ENCODE measurements at regions not wholly inside any gene's neighbourhood (a gene's known extent, or its start where the extent isn't known, plus 50 kb on each side); places are given as distances from the start of the nearest gene placed in this dataset.
A peak's percentile ranks its signal among the peaks of the same experiment; 100 is the strongest.

DNA sequence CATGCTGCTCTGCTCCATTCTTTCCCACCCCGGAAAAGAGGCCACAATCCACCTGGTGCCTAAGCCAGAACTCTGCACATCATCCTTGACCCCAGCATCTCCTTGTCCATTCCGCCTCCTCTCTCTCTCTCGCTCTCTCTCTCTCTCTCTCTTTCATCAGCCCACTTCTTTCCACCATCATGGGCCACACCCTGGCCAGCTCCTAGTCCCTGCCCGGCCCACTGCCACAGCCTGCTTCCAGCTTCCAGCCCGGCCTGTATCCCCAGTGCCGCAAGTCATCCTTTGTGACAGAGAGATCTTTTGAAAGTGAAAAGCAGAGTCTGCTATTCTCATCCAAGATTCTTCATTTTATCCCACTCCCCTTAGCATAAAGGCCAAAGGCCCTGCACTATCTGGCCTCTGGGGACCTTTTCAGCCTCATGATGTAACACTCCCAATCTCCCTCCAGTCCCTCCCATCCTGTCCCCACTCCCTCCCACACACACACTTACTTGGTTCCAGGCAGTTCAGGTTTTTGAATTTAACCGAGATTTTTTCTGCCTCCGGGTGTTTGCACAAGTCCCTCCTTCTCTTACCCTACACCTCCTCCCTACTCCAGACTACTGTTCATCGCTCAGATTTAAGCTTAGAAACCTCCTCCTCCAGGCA lies 214.0 kb downstream of the EN1 start:
- BruUV-seq (replicated peaks) = no TSS peak
- ChIA-PET POLR2A (ENCODE audit: low non-redundant PET) (no interaction called here), CTCF (no interaction called here)
- H3K36me3 ChIP-seq (ENCODE audit: insufficient read depth, low read length, poor library complexity, severe bottlenecking) = no peaks in the 10 kb centered on the region
- TF ChIP-seq, protein P1, sequence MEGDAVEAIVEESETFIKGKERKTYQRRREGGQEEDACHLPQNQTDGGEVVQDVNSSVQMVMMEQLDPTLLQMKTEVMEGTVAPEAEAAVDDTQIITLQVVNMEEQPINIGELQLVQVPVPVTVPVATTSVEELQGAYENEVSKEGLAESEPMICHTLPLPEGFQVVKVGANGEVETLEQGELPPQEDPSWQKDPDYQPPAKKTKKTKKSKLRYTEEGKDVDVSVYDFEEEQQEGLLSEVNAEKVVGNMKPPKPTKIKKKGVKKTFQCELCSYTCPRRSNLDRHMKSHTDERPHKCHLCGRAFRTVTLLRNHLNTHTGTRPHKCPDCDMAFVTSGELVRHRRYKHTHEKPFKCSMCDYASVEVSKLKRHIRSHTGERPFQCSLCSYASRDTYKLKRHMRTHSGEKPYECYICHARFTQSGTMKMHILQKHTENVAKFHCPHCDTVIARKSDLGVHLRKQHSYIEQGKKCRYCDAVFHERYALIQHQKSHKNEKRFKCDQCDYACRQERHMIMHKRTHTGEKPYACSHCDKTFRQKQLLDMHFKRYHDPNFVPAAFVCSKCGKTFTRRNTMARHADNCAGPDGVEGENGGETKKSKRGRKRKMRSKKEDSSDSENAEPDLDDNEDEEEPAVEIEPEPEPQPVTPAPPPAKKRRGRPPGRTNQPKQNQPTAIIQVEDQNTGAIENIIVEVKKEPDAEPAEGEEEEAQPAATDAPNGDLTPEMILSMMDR (conservative IDR thresholded peaks at IDR 0.05; ENCODE audit: low read depth, low read length) = no peak
- TF ChIP-seq EZH2 (IDR thresholded peaks at IDR 0.05; ENCODE audit: borderline replicate concordance, low read depth, low read length, poor library complexity, severe bottlenecking) = no peak
- intact Hi-C loops (cut with micrococcal nuclease; ENCODE audit: unreplicated experiment) = no loop called here
- no peak overlapping the region for H3K4me3 ChIP-seq (ENCODE audit: low read depth, low read length, poor library complexity, severe bottlenecking)
- no peaks in the 10 kb centered on the region for H3K27me3 ChIP-seq (replicated peaks; ENCODE audit: insufficient read depth, low read depth, low read length, poor library complexity)
- H3K4me1 ChIP-seq (ENCODE audit: insufficient read depth, low read length, poor library complexity, severe bottlenecking) = no peaks in the 10 kb centered on the region
- H3K27ac ChIP-seq (ENCODE audit: low read depth, low read length, poor library complexity, severe bottlenecking) = no peak overlapping the region
- DNase-seq (ENCODE audit: low spot score) = no peak
- H3K9me3 ChIP-seq (ENCODE audit: low read depth, low read length, poor library complexity, severe bottlenecking) = no peaks in the 10 kb centered on the region

DNA sequence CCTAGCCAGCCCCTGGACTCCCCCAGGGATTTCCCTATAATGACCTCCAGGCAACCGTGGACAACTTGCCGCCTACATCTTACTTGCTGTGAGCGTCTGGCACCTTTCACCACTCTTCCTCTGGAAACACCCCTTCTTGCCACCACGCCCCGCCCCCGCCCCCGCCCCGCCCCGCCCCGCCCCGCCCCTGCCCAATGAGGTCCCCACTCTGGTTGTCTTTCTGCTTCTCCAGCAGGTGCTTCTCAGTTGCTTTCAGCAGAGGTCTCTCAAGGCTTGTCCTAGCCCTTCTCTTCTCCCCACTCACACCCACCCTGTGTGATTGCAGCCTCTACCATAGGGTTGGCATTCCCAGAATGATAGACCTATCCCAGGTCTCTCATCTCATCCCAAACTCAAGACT lies 214.5 kb downstream of the EN1 start:
- DNase-seq (ENCODE audit: low spot score) = no peak
- Histone ChIP-seq H3K27me3 (replicated peaks; ENCODE audit: insufficient read depth, low read depth, low read length, poor library complexity) (no peaks in the 10 kb centered on the region), H3K4me3 (ENCODE audit: low read depth, low read length, poor library complexity, severe bottlenecking) (no peak overlapping the region), H3K27ac (ENCODE audit: low read depth, low read length, poor library complexity, severe bottlenecking) (no peak overlapping the region), H3K9me3 (ENCODE audit: low read depth, low read length, poor library complexity, severe bottlenecking) (no peaks in the 10 kb centered on the region), H3K4me1 (ENCODE audit: insufficient read depth, low read length, poor library complexity, severe bottlenecking) (no peaks in the 10 kb centered on the region), H3K36me3 (ENCODE audit: insufficient read depth, low read length, poor library complexity, severe bottlenecking) (no peaks in the 10 kb centered on the region)
- intact Hi-C loops (cut with micrococcal nuclease; ENCODE audit: unreplicated experiment) = no loop called here
- CTCF ChIA-PET = no interaction called here
- BruUV-seq (replicated peaks) = no TSS peak
- POLR2A ChIA-PET (ENCODE audit: low non-redundant PET) = no interaction called here
- TF ChIP-seq EZH2 (IDR thresholded peaks at IDR 0.05; ENCODE audit: borderline replicate concordance, low read depth, low read length, poor library complexity, severe bottlenecking) = no peak
- TF ChIP-seq, protein P1 (conservative IDR thresholded peaks at IDR 0.05; ENCODE audit: low read depth, low read length) = no peak

DNA sequence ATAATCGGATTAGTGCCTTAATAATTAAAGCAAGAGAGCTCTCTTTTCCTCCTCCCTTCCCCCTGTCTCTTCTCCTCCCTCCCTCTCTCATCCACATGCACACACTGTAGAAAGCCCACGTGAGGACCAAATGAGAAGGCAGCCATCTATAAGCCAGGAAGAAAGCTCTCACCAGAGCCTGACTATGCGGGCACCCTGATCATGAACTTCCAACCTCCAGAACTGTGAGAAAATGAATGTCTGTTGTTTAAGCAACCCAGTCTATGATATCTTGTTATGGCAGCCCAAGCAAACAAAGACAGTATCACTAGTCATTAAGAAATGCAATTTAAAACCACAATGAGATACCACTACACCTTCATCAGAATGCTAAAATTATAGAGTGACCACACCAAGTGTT lies 220.3 kb downstream of the EN1 start:
- intact Hi-C loops (cut with micrococcal nuclease; ENCODE audit: unreplicated experiment) = no loop called here
- no peaks in the 10 kb centered on the region for H3K36me3 ChIP-seq (ENCODE audit: insufficient read depth, low read length, poor library complexity, severe bottlenecking)
- no peak overlapping the region for H3K27ac ChIP-seq (ENCODE audit: low read depth, low read length, poor library complexity, severe bottlenecking)
- no TSS peak for BruUV-seq (replicated peaks)
- H3K4me3 ChIP-seq (ENCODE audit: low read depth, low read length, poor library complexity, severe bottlenecking) = no peak overlapping the region
- ChIA-PET POLR2A (ENCODE audit: low non-redundant PET) (no interaction called here), CTCF (no interaction called here)
- H3K27me3 ChIP-seq (replicated peaks; ENCODE audit: insufficient read depth, low read depth, low read length, poor library complexity) = no peaks in the 10 kb centered on the region
- no peak for TF ChIP-seq EZH2 (IDR thresholded peaks at IDR 0.05; ENCODE audit: borderline replicate concordance, low read depth, low read length, poor library complexity, severe bottlenecking)
- TF ChIP-seq, protein P1 (conservative IDR thresholded peaks at IDR 0.05; ENCODE audit: low read depth, low read length) = no peak
- no peaks in the 10 kb centered on the region for H3K4me1 ChIP-seq (ENCODE audit: insufficient read depth, low read length, poor library complexity, severe bottlenecking)
- peak; percentile 29 for DNase-seq (ENCODE audit: low spot score)
- no peaks in the 10 kb centered on the region for H3K9me3 ChIP-seq (ENCODE audit: low read depth, low read length, poor library complexity, severe bottlenecking)

All from A673 (cell line).